Panc1 (cell line): ENCODE measurements at regions not wholly inside any gene's neighbourhood (a gene's known extent, or its start where the extent isn't known, plus 50 kb on each side); places are given as distances from the start of the nearest gene placed in this dataset.

Source experiments
- ATAC-seq: fragments of 200-7000 bp; cut with Tn5 transposase; 2 replicates; pipeline ENCODE4 v1.9.1; 2020; ENCODE audit warnings: mild to moderate bottlenecking, moderate library complexity
- BruUV-seq: library from RNA; stranded (reverse); fragments of 400-500 nt; replicated peaks from 2 replicates; lab custom pipeline; 2021; lab: Mats Ljungman, UMichigan
- CTCF ChIA-PET: fragments of 300-600 bp; sonication (Branson Sonifier 250); formaldehyde crosslinking; loops from one replicate; lab custom pipeline; 2022; ENCODE audit warnings: antibody characterized with exemption; lab: Charles Lee
- POLR2A ChIA-PET: fragments of 300-600 bp; sonication (Branson Sonifier 250); formaldehyde crosslinking; loops from one replicate; lab custom pipeline; 2022; ENCODE audit warnings: antibody characterized with exemption; lab: Charles Lee
- DNase-seq: peaks from one replicate; pipeline ENCODE4 v3.0.0-alpha.2; 2010; ENCODE audit warnings: low read depth, low spot score
- H3K27ac ChIP-seq: 2 replicates; pipeline ENCODE4 v1.5.1; 2011; ENCODE audit warnings: mild to moderate bottlenecking, low read length, inconsistent platforms
- H3K27me3 ChIP-seq: fragments of 200-500 bp; sonication (Bioruptor generic); 2 replicates; pipeline ENCODE4 v1.6.0; 2014; ENCODE audit warnings: low read length, inconsistent platforms; ENCODE audit not compliant: control insufficient read depth, insufficient read depth
- H3K36me3 ChIP-seq: fragments of 200-500 bp; sonication (Bioruptor generic); 2 replicates; pipeline ENCODE4 v1.5.1; 2014; ENCODE audit warnings: inconsistent platforms, mild to moderate bottlenecking, low read length, moderate library complexity; ENCODE audit not compliant: control insufficient read depth, insufficient read depth
- H3K4me1 ChIP-seq: 2 replicates; pipeline ENCODE4 v1.5.1; 2011; ENCODE audit warnings: inconsistent platforms, mild to moderate bottlenecking, low read length, moderate library complexity; ENCODE audit not compliant: control insufficient read depth, insufficient read depth
- H3K4me3 ChIP-seq, 2 experiments: 2 replicates each; pipeline ENCODE4 v1.5.1; 2011 to 2012; ENCODE audit warnings: low read depth in 2 of 2, low read length in 2 of 2, mild to moderate bottlenecking in 2 of 2, inconsistent platforms in 1 of 2, moderate library complexity in 1 of 2
- H3K9me3 ChIP-seq: fragments of 200-500 bp; sonication (Bioruptor generic); 2 replicates; pipeline ENCODE4 v1.5.1; 2014; ENCODE audit warnings: low read depth, mild to moderate bottlenecking, inconsistent platforms, low read length, moderate library complexity; ENCODE audit not compliant: control insufficient read depth, insufficient read depth
- POLR2AphosphoS5 ChIP-seq: IDR thresholded peaks from 2 replicates; pipeline ENCODE4 v1.6.1; 2012; ENCODE audit warnings: mild to moderate bottlenecking, low read depth, low read length, moderate library complexity
- SIN3A ChIP-seq: IDR thresholded peaks from 2 replicates; pipeline ENCODE4 v1.6.1; 2012; ENCODE audit warnings: low read depth, mild to moderate bottlenecking, low read length, moderate library complexity, borderline replicate concordance; ENCODE audit not compliant: insufficient read depth
- TCF7L2 ChIP-seq: IDR thresholded peaks from 2 replicates; pipeline ENCODE4 v1.6.1; 2011; ENCODE audit warnings: mild to moderate bottlenecking, low read depth, low read length, inconsistent platforms
- in situ Hi-C: cut with HindIII; loops from 2 replicates; pipeline ENCODE4 v1.10.0; 2016; ENCODE audit warnings: low sequenced_read_pairs, low pct_unique_long_range_greater_than_20kb
- intact Hi-C: fragments of 100-400 bp; cut with micrococcal nuclease; formaldehyde crosslinking; loops from one replicate; pipeline ENCODE4 v1.10.0; 2022; ENCODE audit not compliant: unreplicated experiment
- TF ChIP-seq, protein P1 (sequence below), 2 experiments: IDR thresholded peaks; 2 replicates each; pipeline ENCODE4 v1.6.1; 2011 to 2012; ENCODE audit warnings: low read depth in 2 of 2, control low read depth in 1 of 2, low read length in 1 of 2, mild to moderate bottlenecking in 1 of 2, moderate library complexity in 1 of 2; ENCODE audit not compliant: insufficient read depth in 1 of 2
- TF ChIP-seq, protein P2 (sequence below): fragments of 450-650 bp; IDR thresholded peaks from 2 replicates; pipeline ENCODE4 v1.5.1; 2017; ENCODE audit warnings: mild to moderate bottlenecking

DNA sequence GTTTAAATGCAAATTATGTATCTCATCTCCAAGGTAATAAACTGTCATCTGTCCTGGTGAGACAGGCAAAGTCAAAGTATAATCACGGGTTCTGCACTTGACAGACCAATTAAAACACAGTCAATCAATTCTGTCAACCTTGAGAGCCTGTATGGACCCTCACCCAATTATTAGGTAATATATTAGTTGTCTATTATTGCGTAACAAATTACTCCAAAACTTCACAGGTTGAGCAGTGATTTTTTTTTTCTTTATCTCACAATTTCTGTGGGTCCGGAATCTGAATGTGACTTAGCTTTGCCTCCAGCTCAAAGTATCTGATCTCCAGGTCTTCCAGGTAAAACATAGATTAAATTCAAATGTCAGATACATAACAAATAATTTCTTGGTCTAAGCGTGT lies 707.4 kb upstream of the ARGLU1 start:
- in situ Hi-C loops = no loop called here
- no peaks in the 10 kb centered on the region for H3K27me3 ChIP-seq

DNA sequence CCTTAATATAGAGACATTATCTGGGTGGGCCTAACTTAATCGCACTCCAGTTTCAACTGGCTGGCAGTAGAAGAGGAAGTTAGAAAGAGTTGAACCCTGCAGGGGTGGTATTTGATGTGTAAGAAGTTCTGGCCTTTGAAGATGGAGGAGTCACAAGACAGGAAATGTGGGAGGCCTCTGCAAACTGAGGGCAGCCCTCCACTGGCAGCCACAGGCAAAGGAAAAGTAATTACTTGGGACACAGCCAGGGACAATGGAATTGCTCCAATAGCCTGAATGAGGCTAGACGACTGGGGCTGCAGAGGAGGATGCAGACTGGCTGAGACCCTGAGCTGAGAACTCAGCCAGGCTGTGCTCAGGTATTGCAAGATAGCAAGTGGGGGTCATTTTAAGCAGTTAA lies 703.3 kb upstream of the ARGLU1 start:
- ATAC-seq (no peak), DNase-seq (no peak)
- Histone ChIP-seq H3K36me3 (no peaks in the 10 kb centered on the region), H3K27me3 (no peaks in the 10 kb centered on the region), H3K4me1 (no peaks in the 10 kb centered on the region), H3K9me3 (no peaks in the 10 kb centered on the region), H3K27ac (no peak overlapping the region), H3K4me3 (no peak overlapping the region)
- in situ Hi-C loops (no loop called here), intact Hi-C loops (no loop called here)
- TF ChIP-seq TCF7L2 (no peak), SIN3A (no peak), POLR2AphosphoS5 (no peak)
- TF ChIP-seq, protein P1, sequence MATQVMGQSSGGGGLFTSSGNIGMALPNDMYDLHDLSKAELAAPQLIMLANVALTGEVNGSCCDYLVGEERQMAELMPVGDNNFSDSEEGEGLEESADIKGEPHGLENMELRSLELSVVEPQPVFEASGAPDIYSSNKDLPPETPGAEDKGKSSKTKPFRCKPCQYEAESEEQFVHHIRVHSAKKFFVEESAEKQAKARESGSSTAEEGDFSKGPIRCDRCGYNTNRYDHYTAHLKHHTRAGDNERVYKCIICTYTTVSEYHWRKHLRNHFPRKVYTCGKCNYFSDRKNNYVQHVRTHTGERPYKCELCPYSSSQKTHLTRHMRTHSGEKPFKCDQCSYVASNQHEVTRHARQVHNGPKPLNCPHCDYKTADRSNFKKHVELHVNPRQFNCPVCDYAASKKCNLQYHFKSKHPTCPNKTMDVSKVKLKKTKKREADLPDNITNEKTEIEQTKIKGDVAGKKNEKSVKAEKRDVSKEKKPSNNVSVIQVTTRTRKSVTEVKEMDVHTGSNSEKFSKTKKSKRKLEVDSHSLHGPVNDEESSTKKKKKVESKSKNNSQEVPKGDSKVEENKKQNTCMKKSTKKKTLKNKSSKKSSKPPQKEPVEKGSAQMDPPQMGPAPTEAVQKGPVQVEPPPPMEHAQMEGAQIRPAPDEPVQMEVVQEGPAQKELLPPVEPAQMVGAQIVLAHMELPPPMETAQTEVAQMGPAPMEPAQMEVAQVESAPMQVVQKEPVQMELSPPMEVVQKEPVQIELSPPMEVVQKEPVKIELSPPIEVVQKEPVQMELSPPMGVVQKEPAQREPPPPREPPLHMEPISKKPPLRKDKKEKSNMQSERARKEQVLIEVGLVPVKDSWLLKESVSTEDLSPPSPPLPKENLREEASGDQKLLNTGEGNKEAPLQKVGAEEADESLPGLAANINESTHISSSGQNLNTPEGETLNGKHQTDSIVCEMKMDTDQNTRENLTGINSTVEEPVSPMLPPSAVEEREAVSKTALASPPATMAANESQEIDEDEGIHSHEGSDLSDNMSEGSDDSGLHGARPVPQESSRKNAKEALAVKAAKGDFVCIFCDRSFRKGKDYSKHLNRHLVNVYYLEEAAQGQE (IDR thresholded peaks at IDR 0.05; ENCODE audit: insufficient read depth in 1 of 2, low read depth in 2 of 2, low read length in 1 of 2) = no peak
- TF ChIP-seq, protein P2, sequence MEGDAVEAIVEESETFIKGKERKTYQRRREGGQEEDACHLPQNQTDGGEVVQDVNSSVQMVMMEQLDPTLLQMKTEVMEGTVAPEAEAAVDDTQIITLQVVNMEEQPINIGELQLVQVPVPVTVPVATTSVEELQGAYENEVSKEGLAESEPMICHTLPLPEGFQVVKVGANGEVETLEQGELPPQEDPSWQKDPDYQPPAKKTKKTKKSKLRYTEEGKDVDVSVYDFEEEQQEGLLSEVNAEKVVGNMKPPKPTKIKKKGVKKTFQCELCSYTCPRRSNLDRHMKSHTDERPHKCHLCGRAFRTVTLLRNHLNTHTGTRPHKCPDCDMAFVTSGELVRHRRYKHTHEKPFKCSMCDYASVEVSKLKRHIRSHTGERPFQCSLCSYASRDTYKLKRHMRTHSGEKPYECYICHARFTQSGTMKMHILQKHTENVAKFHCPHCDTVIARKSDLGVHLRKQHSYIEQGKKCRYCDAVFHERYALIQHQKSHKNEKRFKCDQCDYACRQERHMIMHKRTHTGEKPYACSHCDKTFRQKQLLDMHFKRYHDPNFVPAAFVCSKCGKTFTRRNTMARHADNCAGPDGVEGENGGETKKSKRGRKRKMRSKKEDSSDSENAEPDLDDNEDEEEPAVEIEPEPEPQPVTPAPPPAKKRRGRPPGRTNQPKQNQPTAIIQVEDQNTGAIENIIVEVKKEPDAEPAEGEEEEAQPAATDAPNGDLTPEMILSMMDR = no peak
- POLR2A ChIA-PET = no interaction called here
- CTCF ChIA-PET = no interaction called here
- no TSS peak for BruUV-seq

More for the DNA sequence above, 707.4 kb upstream of the ARGLU1 start:
- no peak for ATAC-seq
- DNase-seq = no peak
- Histone ChIP-seq H3K27ac (no peak overlapping the region), H3K36me3 (no peaks in the 10 kb centered on the region), H3K9me3 (no peaks in the 10 kb centered on the region), H3K4me1 (no peaks in the 10 kb centered on the region), H3K4me3 (no peak overlapping the region)
- no TSS peak for BruUV-seq
- intact Hi-C loops = no loop called here
- TF ChIP-seq TCF7L2 (no peak), POLR2AphosphoS5 (no peak), SIN3A (no peak)
- TF ChIP-seq, protein P1 (IDR thresholded peaks at IDR 0.05; ENCODE audit: insufficient read depth in 1 of 2, low read depth in 2 of 2, low read length in 1 of 2) = no peak
- TF ChIP-seq, protein P2 = no peak
- ChIA-PET CTCF (no interaction called here), POLR2A (no interaction called here)
